Kidney tubule cell (primary cell): ENCODE measurements at regions not wholly inside any gene's neighbourhood (a gene's known extent, or its start where the extent isn't known, plus 50 kb on each side); places are given as distances from the start of the nearest gene placed in this dataset.
"Not testable (repeated sequence)": the region's sequence is repeated elsewhere in the genome, so short reads cannot be mapped to it uniquely, and the experiment has no call there.

Experiments
- DNase-seq: peaks from one replicate; pipeline ENCODE4 v3.0.0-alpha.2; 2018; ENCODE audit warnings: low spot score

- not testable (repeated sequence) for DNase-seq
Observed at GRCh38 chr16:70014915-70015314, 63.8 kb downstream of the CLEC18A start.

- DNase-seq: peak; percentile 3
Observed at GRCh38 chr16:70016751-70017150, 65.6 kb downstream of the CLEC18A start.

DNA sequence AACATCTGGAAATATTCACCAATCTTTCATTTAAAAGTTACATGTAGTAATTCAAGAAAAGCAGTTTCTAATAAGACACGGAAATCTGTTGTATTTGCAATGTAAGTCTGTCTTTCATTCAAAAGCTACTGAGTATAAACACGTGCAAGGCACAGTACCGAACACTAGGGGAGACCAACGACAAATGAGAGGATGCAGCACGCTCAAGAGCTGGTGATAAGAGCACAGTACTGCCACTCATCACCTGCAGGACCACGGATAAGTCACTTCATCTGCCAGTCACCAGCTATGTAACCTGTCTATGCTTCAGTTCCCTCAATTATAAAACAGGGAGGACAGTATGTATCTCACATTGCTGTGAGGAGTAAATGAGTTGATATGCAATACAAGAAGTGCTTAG, 67.1 kb downstream of the CLEC18A start:
- peak; percentile 31 for DNase-seq

DNA sequence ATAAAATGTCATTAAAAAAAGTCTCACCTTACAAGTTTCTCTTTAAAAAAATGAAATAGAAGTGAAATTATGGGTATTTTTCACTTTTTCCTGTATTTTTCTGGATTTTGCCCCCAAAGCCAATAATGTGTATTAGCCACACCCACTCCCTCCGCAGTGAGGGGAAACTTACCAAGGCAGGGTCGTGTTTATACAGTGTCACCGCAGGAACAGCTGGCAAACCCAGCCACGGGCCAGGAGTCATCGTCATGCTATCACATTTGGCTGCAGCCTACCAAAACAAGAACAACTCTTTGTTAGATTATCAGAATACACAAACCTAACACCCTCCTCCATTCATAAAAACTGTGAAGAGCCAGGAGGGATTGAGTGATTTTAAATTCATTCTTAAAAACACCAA, 72.1 kb downstream of the CLEC18A start:
- not testable (repeated sequence) for DNase-seq

- DNase-seq: not testable (repeated sequence)
Observed at GRCh38 chr16:70023956-70024355, 72.8 kb downstream of the CLEC18A start.

DNA sequence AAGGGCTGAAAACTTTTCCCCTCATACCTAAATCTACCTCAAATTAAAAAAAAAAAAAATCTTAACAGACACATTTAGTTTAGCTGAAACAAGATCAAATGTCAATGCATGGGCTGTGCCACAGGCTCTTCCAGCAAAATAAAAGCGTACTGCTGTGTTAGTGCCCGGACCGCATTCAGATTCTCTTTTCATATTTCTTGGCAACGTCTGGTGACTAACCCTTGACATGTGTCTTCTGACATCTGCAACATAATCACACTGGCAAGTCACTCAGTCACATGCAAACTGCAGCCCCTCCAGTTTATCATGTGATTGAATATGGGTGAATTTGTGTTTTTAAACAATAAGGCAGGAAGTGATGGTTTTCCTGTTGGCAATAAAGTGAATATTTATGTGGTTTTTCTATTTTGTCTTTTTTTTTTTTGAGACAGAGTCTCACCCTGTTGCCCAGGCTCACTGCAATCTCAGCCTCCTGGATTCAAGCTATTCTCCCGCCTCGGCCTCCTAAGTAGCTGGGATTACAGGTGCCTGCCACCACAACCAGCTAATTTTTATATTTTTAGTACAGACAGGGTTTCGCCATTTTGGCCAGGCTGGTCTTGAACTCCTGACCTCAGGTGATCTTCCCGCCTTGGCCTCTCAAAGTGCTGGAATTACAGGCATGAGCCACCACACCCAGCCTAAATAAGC, 75.2 kb downstream of the CLEC18A start:
- DNase-seq: not testable (repeated sequence)

DNA sequence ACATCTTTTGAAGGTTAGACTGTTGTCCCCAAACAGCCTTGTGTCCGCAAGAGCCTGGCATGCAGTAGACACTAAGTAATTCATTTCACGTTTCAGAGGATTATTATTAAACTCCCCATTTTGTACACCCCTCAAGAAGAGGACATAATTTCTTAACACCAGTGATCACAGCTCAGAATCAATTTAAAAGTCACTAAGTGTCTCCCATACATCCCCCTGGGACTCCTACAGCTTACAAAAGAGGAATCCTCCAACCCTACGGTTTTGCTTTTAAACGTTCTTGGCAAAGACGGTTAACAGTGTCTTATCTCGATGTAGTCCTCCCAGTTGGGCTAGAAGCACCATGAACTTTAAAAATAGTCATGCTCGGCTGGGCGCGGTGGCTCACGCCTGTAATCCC, 81.2 kb upstream of the PDPR start:
- not testable (repeated sequence) for DNase-seq

GRCh38 chr16:70037913-70038312, 76.2 kb upstream of the PDPR start:
- not testable (repeated sequence) for DNase-seq

- not testable (repeated sequence) for DNase-seq
Observed at GRCh38 chr16:70040554-70040953, 73.6 kb upstream of the PDPR start.

- DNase-seq: not testable (repeated sequence)
Observed at GRCh38 chr16:70043538-70044067, 70.5 kb upstream of the PDPR start.

DNA sequence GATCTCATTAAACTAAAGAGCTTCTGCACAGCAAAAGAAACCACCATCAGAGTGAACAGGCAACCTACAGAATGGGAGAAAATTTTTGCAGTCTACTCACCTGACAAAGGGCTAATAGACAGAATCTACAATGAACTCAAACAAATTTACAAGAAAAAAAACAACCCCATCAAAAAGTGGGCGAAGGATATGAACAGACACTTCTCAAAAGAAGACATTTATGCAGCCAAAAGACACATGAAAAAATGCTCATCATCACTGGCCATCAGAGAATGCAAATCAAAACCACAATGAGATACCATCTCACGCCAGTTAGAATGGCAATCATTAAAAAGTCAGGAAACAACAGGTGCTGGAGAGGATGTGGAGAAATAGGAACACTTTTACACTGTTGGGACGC, 67.6 kb upstream of the PDPR start:
- DNase-seq: not testable (repeated sequence)

DNA sequence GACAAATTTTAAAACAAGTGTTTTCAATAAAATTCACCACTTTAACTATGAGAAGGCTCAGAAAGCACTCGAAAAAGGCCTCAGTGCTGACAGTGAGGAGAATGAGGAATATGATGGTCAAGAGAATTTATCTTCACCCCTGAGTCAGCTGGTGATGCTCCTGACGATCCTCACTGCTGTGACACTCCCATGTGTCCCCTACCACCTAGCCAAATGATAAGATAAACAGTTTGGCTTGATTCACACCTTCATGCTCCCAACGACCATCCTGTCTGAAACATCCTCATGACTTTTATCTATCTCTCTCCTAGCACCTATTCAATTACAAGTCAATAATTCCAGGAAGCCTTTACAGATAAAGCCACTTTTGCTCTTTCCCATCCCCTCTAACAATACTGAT, 66.0 kb upstream of the PDPR start:
- DNase-seq: not testable (repeated sequence)

- DNase-seq: not testable (repeated sequence)
Observed at GRCh38 chr16:70058056-70058455, 56.1 kb upstream of the PDPR start.

GRCh38 chr16:70059429-70059828, 54.7 kb upstream of the PDPR start:
- not testable (repeated sequence) for DNase-seq

GRCh38 chr16:70060521-70061027, 53.6 kb upstream of the PDPR start:
- DNase-seq: not testable (repeated sequence)

- DNase-seq: not testable (repeated sequence)
Observed at GRCh38 chr16:70061671-70062218, 52.4 kb upstream of the PDPR start.

DNA sequence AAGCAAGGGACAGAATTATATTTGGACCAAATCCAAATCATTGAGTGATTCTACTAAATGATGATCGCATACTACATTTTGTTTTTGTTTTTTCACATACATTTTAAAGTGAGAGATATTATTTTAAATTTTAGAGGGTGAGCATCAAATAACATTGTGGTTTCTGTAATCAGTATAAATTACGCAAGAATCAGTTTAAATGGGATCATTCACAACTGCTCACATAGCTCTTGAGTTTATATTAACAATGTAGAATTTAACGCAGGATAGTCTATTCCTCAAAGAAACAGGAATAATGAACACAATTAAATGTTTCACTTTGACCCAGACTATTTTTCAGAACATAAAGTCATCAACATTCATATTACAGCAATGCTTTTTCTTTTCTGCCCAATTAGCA, 51.2 kb upstream of the PDPR start:
- DNase-seq: not testable (repeated sequence)
